DOHH2 (cell line): ENCODE measurements at regions not wholly inside any gene's neighbourhood (a gene's known extent, or its start where the extent isn't known, plus 50 kb on each side); places are given as distances from the start of the nearest gene placed in this dataset.

Experiments used
- H3F3A ChIP-seq: fragments of 200-600 bp; sonication (generic), shearing (Covaris generic); 2 replicates; pipeline ENCODE4 v1.6.0; 2016; ENCODE audit warnings: antibody characterized with exemption, mild to moderate bottlenecking; ENCODE audit not compliant: control insufficient read depth, insufficient read depth
- H3K27ac ChIP-seq: fragments of 200-600 bp; sonication (generic); 2 replicates; pipeline ENCODE4 v1.5.1; 2014; ENCODE audit warnings: low read depth, mild to moderate bottlenecking, low read length, moderate library complexity
- H3K27me3 ChIP-seq: fragments of 200-600 bp; sonication (generic); 2 replicates; pipeline ENCODE4 v1.6.1; 2014; ENCODE audit warnings: mild to moderate bottlenecking, low read length, mixed read lengths; ENCODE audit not compliant: control insufficient read depth
- H3K36me3 ChIP-seq: fragments of 200-600 bp; sonication (generic); 2 replicates; pipeline ENCODE4 v1.6.1; 2014; ENCODE audit warnings: mild to moderate bottlenecking, low read length, moderate library complexity, mixed read lengths; ENCODE audit not compliant: control insufficient read depth
- H3K4me1 ChIP-seq: fragments of 200-600 bp; sonication (generic); 2 replicates; pipeline ENCODE4 v1.6.1; 2014; ENCODE audit warnings: mild to moderate bottlenecking, low read length, mixed read lengths; ENCODE audit not compliant: control insufficient read depth
- H3K4me2 ChIP-seq: fragments of 200-600 bp; sonication (generic); 2 replicates; pipeline ENCODE4 v1.6.0; 2014; ENCODE audit warnings: mild to moderate bottlenecking, low read length, moderate library complexity
- H3K4me3 ChIP-seq: fragments of 200-600 bp; sonication (generic); 2 replicates; pipeline ENCODE4 v1.5.1; 2014; ENCODE audit warnings: mild to moderate bottlenecking, low read length, mixed read lengths
- H3K79me2 ChIP-seq: fragments of 200-600 bp; sonication (generic); 2 replicates; pipeline ENCODE4 v1.6.1; 2014; ENCODE audit warnings: mild to moderate bottlenecking, low read length, mixed read lengths; ENCODE audit not compliant: control insufficient read depth
- H3K9me2 ChIP-seq: fragments of 200-600 bp; sonication (generic); replicated peaks from 2 replicates; pipeline ENCODE4 v1.6.1; 2014; ENCODE audit warnings: mild to moderate bottlenecking, low read length, mixed read lengths; ENCODE audit not compliant: control insufficient read depth
- H3K9me3 ChIP-seq: fragments of 200-600 bp; sonication (generic); 2 replicates; pipeline ENCODE4 v1.6.1; 2014; ENCODE audit warnings: antibody characterized with exemption, low read length, mixed read lengths; ENCODE audit not compliant: control insufficient read depth, insufficient read depth
- H4K20me1 ChIP-seq: fragments of 200-600 bp; sonication (generic); 2 replicates; pipeline ENCODE4 v1.6.0; 2014; ENCODE audit warnings: low read depth, mild to moderate bottlenecking, antibody characterized with exemption, low read length, moderate library complexity; ENCODE audit not compliant: control insufficient read depth, insufficient read depth
- EZH2phosphoT487 ChIP-seq: fragments of 200-600 bp; sonication (generic); IDR thresholded peaks from 2 replicates; pipeline ENCODE4 v1.6.1; 2017; ENCODE audit warnings: borderline replicate concordance, mild to moderate bottlenecking, antibody characterized with exemption, low read length, moderate library complexity, mixed read lengths
- TF ChIP-seq, protein P1 (sequence below): fragments of 200-600 bp; sonication (generic); IDR thresholded peaks from one replicate; pipeline ENCODE4 v1.5.1; 2014; ENCODE audit warnings: antibody characterized with exemption, mild to moderate bottlenecking, low read depth, low read length; ENCODE audit not compliant: poor library complexity, severe bottlenecking

GRCh38 chr12:34397591-34398365, 375.5 kb downstream of the ALG10 start:
- Histone ChIP-seq H3K36me3 (no peaks in the 10 kb centered on the region), H3K27me3 (no peaks in the 10 kb centered on the region), H3K79me2 (no peaks in the 10 kb centered on the region), H4K20me1 (no peaks in the 10 kb centered on the region), H3K4me3 (no peak overlapping the region), H3K9me3 (peaks cover 55% of the 10 kb centered on the region; the same call in 1 of the 2 replicates), H3K4me1 (no peaks in the 10 kb centered on the region), H3K4me2 (no peak overlapping the region), H3F3A (no peaks in the 10 kb centered on the region), H3K9me2 (no peaks in the 10 kb centered on the region), H3K27ac (no peak overlapping the region)
- TF ChIP-seq, protein P1, sequence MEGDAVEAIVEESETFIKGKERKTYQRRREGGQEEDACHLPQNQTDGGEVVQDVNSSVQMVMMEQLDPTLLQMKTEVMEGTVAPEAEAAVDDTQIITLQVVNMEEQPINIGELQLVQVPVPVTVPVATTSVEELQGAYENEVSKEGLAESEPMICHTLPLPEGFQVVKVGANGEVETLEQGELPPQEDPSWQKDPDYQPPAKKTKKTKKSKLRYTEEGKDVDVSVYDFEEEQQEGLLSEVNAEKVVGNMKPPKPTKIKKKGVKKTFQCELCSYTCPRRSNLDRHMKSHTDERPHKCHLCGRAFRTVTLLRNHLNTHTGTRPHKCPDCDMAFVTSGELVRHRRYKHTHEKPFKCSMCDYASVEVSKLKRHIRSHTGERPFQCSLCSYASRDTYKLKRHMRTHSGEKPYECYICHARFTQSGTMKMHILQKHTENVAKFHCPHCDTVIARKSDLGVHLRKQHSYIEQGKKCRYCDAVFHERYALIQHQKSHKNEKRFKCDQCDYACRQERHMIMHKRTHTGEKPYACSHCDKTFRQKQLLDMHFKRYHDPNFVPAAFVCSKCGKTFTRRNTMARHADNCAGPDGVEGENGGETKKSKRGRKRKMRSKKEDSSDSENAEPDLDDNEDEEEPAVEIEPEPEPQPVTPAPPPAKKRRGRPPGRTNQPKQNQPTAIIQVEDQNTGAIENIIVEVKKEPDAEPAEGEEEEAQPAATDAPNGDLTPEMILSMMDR, result no peak
- TF ChIP-seq EZH2phosphoT487, result no peak

GRCh38 chr12:34398366-34398705, 376.0 kb downstream of the ALG10 start:
- no peaks in the 10 kb centered on the region for H3K27me3 ChIP-seq
- H3K79me2 ChIP-seq, result no peaks in the 10 kb centered on the region
- H3K9me2 ChIP-seq, result no peaks in the 10 kb centered on the region
- no peaks in the 10 kb centered on the region for H3K36me3 ChIP-seq
- no peaks in the 10 kb centered on the region for H3F3A ChIP-seq
- H3K4me1 ChIP-seq, result no peaks in the 10 kb centered on the region
- no peak overlapping the region for H3K27ac ChIP-seq
- H4K20me1 ChIP-seq, result no peaks in the 10 kb centered on the region
- H3K4me2 ChIP-seq, result no peak overlapping the region
- no peak overlapping the region for H3K4me3 ChIP-seq
- TF ChIP-seq, protein P1, result no peak
- no peak for TF ChIP-seq EZH2phosphoT487
- peaks cover 59% of the 10 kb centered on the region; the same call in 1 of the 2 replicates for H3K9me3 ChIP-seq

DNA sequence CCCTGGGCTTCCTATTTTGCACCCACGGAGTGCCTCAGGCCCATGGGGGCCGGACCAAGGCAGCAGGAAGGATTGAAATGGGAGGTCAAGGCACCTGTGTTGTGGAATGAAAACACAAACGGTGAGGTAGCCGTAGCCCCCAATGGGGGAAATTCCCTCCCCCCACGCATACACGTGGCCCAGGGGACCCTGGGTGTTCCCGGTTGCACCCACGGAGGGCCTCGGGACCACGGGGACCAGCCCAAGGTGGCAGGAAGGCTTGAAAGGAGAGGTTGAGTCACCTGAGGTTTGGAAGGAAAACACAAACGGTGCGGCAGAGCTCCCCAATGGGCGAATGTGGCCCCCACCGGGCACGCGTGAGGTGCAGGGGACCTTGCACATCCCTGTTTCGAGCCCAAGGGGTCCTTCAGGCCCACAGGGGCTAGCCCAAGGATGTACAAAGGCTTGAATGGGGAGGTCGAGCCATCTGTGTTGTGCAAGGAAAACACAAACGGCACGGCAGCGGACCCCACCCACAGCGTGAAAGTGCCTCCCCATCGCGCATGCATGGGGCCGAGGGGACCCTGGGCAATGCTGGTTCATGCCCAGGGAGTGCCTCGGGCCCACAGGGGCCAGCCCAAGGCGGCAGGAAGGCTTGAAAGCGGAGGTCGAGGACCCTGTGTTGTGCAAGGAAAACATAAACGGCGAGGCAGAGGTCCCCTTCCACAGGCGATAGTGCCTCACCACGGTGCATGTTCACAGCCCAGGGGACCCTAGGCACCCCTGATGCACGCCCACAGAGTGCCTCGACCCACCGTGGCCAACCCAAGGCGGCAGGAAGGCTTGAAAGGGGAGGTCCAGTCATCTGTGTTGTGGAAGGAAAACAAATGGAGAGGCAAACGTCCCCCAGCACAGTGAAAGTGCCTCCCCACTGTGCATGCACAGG, 376.7 kb downstream of the ALG10 start:
- Histone ChIP-seq H3K79me2 (no peaks in the 10 kb centered on the region), H3K27ac (no peak overlapping the region), H3K9me2 (no peaks in the 10 kb centered on the region), H3K4me2 (no peak overlapping the region), H3K27me3 (no peaks in the 10 kb centered on the region), H3K4me3 (no peak overlapping the region), H3K9me3 (peaks cover 64% of the 10 kb centered on the region; the same call in 1 of the 2 replicates), H3K36me3 (no peaks in the 10 kb centered on the region), H3F3A (no peaks in the 10 kb centered on the region), H4K20me1 (no peaks in the 10 kb centered on the region), H3K4me1 (no peaks in the 10 kb centered on the region)
- TF ChIP-seq EZH2phosphoT487, result no peak
- TF ChIP-seq, protein P1, result no peak
